Limb (tissue), 2 donors: ENCODE measurements at regions not wholly inside any gene's neighbourhood (a gene's known extent, or its start where the extent isn't known, plus 50 kb on each side); places are given as distances from the start of the nearest gene placed in this dataset.
A peak's percentile ranks its signal among the peaks of the same experiment; 100 is the strongest.

Experiments
- DNase-seq, 2 donors: peaks; one replicate each; pipeline ENCODE4 v3.0.0-alpha.2; 2016; ENCODE audit errors: extremely low spot score in 2 of 2

GRCh38 chr6:170232186-170233002, 58.5 kb downstream of the DLL1 start:
- no peak for DNase-seq

GRCh38 chr6:170231293-170232185, 59.3 kb downstream of the DLL1 start:
- DNase-seq = no peak

GRCh38 chr6:170230520-170231292, 60.2 kb downstream of the DLL1 start:
- no peak for DNase-seq

GRCh38 chr6:170229851-170230519, 60.9 kb downstream of the DLL1 start:
- DNase-seq = no peak

- no peak for DNase-seq
Observed at GRCh38 chr6:170229396-170229795, 61.5 kb downstream of the DLL1 start.

- no peak for DNase-seq
Observed at GRCh38 chr6:170228946-170229310, 62.0 kb downstream of the DLL1 start.

- DNase-seq = no peak
Observed at GRCh38 chr6:170227996-170228945, 62.6 kb downstream of the DLL1 start.

- no peak for DNase-seq
Observed at GRCh38 chr6:170227521-170227983, 63.3 kb downstream of the DLL1 start.

- DNase-seq = no peak
Observed at GRCh38 chr6:170226647-170227046, 64.2 kb downstream of the DLL1 start.

- DNase-seq = no peak
Observed at GRCh38 chr6:170225852-170226417, 64.9 kb downstream of the DLL1 start.

GRCh38 chr6:170224694-170225660, 65.9 kb downstream of the DLL1 start:
- peak in 1 of 2 donors; percentile 60 for DNase-seq

GRCh38 chr6:170223718-170224693, 66.9 kb downstream of the DLL1 start:
- no peak for DNase-seq

- peak in 1 of 2 donors; percentile 57 for DNase-seq
Observed at GRCh38 chr6:170222498-170223471, 68.1 kb downstream of the DLL1 start.

GRCh38 chr6:170221753-170222400, 69.0 kb downstream of the DLL1 start:
- peak in 1 of 2 donors; percentile 20 for DNase-seq

- DNase-seq = peak in 1 of 2 donors; percentile 16
Observed at GRCh38 chr6:170221052-170221752, 69.7 kb downstream of the DLL1 start.
